GM12874 (cell line): ENCODE measurements at regions not wholly inside any gene's neighbourhood (a gene's known extent, or its start where the extent isn't known, plus 50 kb on each side); places are given as distances from the start of the nearest gene placed in this dataset.

ENCODE experiments used
- CTCF ChIP-seq: IDR thresholded peaks from 2 replicates; pipeline ENCODE4 v1.5.1; 2011; ENCODE audit warnings: low read depth, mild to moderate bottlenecking, control low read depth, low read length, moderate library complexity; ENCODE audit not compliant: insufficient read depth

- TF ChIP-seq CTCF = no peak
These were observed 339.1 kb upstream of the NPVF start for GRCh38 chr7:25567430-25567829.

GRCh38 chr7:25569765-25570164 lies 341.5 kb upstream of the NPVF start:
- TF ChIP-seq CTCF = no peak

GRCh38 chr7:25572423-25572822 lies 344.1 kb upstream of the NPVF start:
- TF ChIP-seq CTCF = no peak

GRCh38 chr7:25574828-25575227 lies 346.5 kb upstream of the NPVF start:
- no peak for TF ChIP-seq CTCF

- no peak for TF ChIP-seq CTCF
These were observed 347.3 kb upstream of the NPVF start for GRCh38 chr7:25575634-25576033.

GRCh38 chr7:25578991-25579777 lies 350.9 kb upstream of the NPVF start:
- TF ChIP-seq CTCF = no peak

- TF ChIP-seq CTCF = no peak
These were observed 351.4 kb upstream of the NPVF start for GRCh38 chr7:25579778-25580075.
